Prostate gland (tissue), 2 donors: ENCODE measurements at regions not wholly inside any gene's neighbourhood (a gene's known extent, or its start where the extent isn't known, plus 50 kb on each side); places are given as distances from the start of the nearest gene placed in this dataset.

Experiments used
- DNase-seq: peaks from one replicate; pipeline ENCODE4 v3.0.0-alpha.2; 2019; ENCODE audit warnings: low spot score
- H3K27ac ChIP-seq, 2 donors: fragments of 200-600 bp; sonication (generic); 2 replicates each; pipeline ENCODE4 v1.5.1; 2017 to 2019
- H3K27me3 ChIP-seq: fragments of 200-600 bp; sonication (generic); replicated peaks from 2 replicates; pipeline ENCODE4 v1.5.1; 2019; ENCODE audit not compliant: insufficient read depth
- H3K36me3 ChIP-seq, 2 donors: fragments of 200-600 bp; sonication (generic); 1 replicate in 1 of 2; 2 replicates in 1 of 2; pipeline versions ENCODE4 v1.5.1 to v1.8.1; 2017 to 2019
- H3K4me1 ChIP-seq: fragments of 200-600 bp; sonication (generic); replicated peaks from 2 replicates; pipeline ENCODE4 v1.5.1; 2019
- H3K4me3 ChIP-seq, 2 donors: fragments of 200-600 bp; sonication (generic); 2 replicates each; pipeline ENCODE4 v1.5.1; 2017 to 2019
- H3K9me3 ChIP-seq: fragments of 200-600 bp; sonication (generic); 2 replicates; pipeline ENCODE4 v1.5.1; 2017
- CTCF ChIP-seq, 4 experiments: fragments of 200-600 bp in 2 of 4; fragments of 450-650 bp in 2 of 4; sonication (generic) in 2 of 4; IDR thresholded peaks; 1 replicate in 3 of 4; 2 replicates in 1 of 4; pipeline ENCODE4 v1.5.1; 2016 to 2019; ENCODE audit warnings: antibody characterized with exemption in 4 of 4, mild to moderate bottlenecking in 2 of 4, moderate library complexity in 2 of 4
- POLR2A ChIP-seq: fragments of 450-650 bp; IDR thresholded peaks from one replicate; pipeline ENCODE4 v1.6.1; 2016; ENCODE audit warnings: antibody characterized with exemption, mild to moderate bottlenecking
- POLR2AphosphoS5 ChIP-seq: sonication (generic); formaldehyde crosslinking; IDR thresholded peaks from one replicate; pipeline ENCODE4 v1.6.1; 2017; ENCODE audit warnings: antibody characterized with exemption
- WGBS: methylation state at CpG from one replicate; pipeline ENCODE4 v1.1.5; 2018; 5-methylcytosine and 5-hydroxymethylcytosine counted together
- intact Hi-C: fragments of 100-400 bp; cut with DNase I; formaldehyde crosslinking; loops from one replicate; pipeline ENCODE4 v1.14.2; 2022

GRCh38 chr18:23380001-23380550, 73.0 kb upstream of the RIOK3 start:
- no peak overlapping the region for H3K4me3 ChIP-seq
- H3K4me1 ChIP-seq, result no peaks in the 10 kb centered on the region
- no peaks in the 10 kb centered on the region for H3K36me3 ChIP-seq
- H3K9me3 ChIP-seq, result no peaks in the 10 kb centered on the region
- no peak overlapping the region for H3K27ac ChIP-seq
- TF ChIP-seq POLR2AphosphoS5 (no peak), CTCF (IDR thresholded peaks at IDR 0.05) (no peak), POLR2A (no peak)
- no peaks in the 10 kb centered on the region for H3K27me3 ChIP-seq
- no peak for DNase-seq
- intact Hi-C loops, result loop anchor here (10.0 kb wide), 1 partner anchor 345 kb away; no protein-coding TSS in a partner anchor
- WGBS, result 90% methylated on average over 11 of the region's 11 CpGs

- DNase-seq, result no peak
- H3K4me1 ChIP-seq, result no peaks in the 10 kb centered on the region
- no peaks in the 10 kb centered on the region for H3K9me3 ChIP-seq
- no peaks in the 10 kb centered on the region for H3K36me3 ChIP-seq
- H3K4me3 ChIP-seq, result no peak overlapping the region
- no peak overlapping the region for H3K27ac ChIP-seq
- 79% methylated on average over 2 of the region's 2 CpGs for WGBS
- intact Hi-C loops, result loop anchor here (10.0 kb wide), 1 partner anchor 346 kb away; no protein-coding TSS in a partner anchor
- H3K27me3 ChIP-seq, result no peaks in the 10 kb centered on the region
- TF ChIP-seq POLR2A, result no peak
- no peak for TF ChIP-seq POLR2AphosphoS5
- TF ChIP-seq CTCF (IDR thresholded peaks at IDR 0.05), result no peak
Observed at GRCh38 chr18:23380817-23381216, 72.3 kb upstream of the RIOK3 start.

DNA sequence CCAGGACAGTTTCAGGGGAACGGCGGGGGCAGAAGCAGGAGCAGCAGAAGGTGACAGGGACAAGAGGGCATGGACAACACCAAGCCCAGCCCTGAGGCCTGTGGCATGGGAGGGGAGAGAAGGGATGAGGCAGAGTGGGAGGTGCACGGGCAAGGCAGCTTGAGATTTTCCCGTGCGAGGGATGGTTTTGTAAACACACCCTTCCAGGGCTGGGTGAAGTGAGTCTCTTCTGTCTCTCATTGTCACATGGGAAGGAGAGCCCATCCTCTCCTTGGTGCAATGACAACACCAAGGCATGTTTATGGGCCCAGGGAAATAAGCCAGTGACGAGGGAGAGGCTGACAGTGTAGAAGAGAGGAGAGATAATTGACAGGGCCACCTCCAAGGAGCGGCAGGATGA, 69.6 kb upstream of the RIOK3 start:
- no peak for TF ChIP-seq CTCF (IDR thresholded peaks at IDR 0.05)
- no peak for TF ChIP-seq POLR2A
- no peak for TF ChIP-seq POLR2AphosphoS5
- intact Hi-C loops, result loop anchor here (10.0 kb wide), 1 partner anchor 349 kb away; no protein-coding TSS in a partner anchor
- H3K36me3 ChIP-seq, result no peaks in the 10 kb centered on the region
- no peak for DNase-seq
- no peaks in the 10 kb centered on the region for H3K9me3 ChIP-seq
- H3K27me3 ChIP-seq, result no peaks in the 10 kb centered on the region
- no peak overlapping the region for H3K27ac ChIP-seq
- 79% methylated on average over 7 of the region's 7 CpGs for whole genome bisulfite sequencing
- H3K4me1 ChIP-seq, result no peaks in the 10 kb centered on the region
- H3K4me3 ChIP-seq, result no peak overlapping the region

GRCh38 chr18:23384778-23385736, 68.0 kb upstream of the RIOK3 start:
- Histone ChIP-seq H3K36me3 (no peaks in the 10 kb centered on the region), H3K4me3 (no peak overlapping the region), H3K4me1 (no peaks in the 10 kb centered on the region), H3K27me3 (no peaks in the 10 kb centered on the region), H3K9me3 (no peaks in the 10 kb centered on the region), H3K27ac (no peak overlapping the region)
- 85% methylated on average over 13 of the region's 13 CpGs for WGBS
- TF ChIP-seq POLR2A (no peak), CTCF (IDR thresholded peaks at IDR 0.05) (no peak), POLR2AphosphoS5 (no peak)
- intact Hi-C loops, result loop anchor here (10.0 kb wide), 1 partner anchor 350 kb away; no protein-coding TSS in a partner anchor
- no peak for DNase-seq
